Sigmoid colon (tissue), 6 donors: ENCODE measurements at regions not wholly inside any gene's neighbourhood (a gene's known extent, or its start where the extent isn't known, plus 50 kb on each side); places are given as distances from the start of the nearest gene placed in this dataset.
"Not testable (repeated sequence)": the region's sequence is repeated elsewhere in the genome, so short reads cannot be mapped to it uniquely, and the experiment has no call there.

Experiments used
- DNase-seq: peaks from one replicate; pipeline ENCODE4 v3.0.0-alpha.2; 2019
- H3K27ac ChIP-seq, 4 donors: fragments of 200-600 bp; sonication (generic); one replicate each; pipeline ENCODE4 v1.5.1; 2016 to 2019; ENCODE audit warnings: mild to moderate bottlenecking in 1 of 4
- H3K27me3 ChIP-seq, 3 donors: fragments of 200-600 bp; sonication (generic); one replicate each; pipeline ENCODE4 v1.5.1; 2019; ENCODE audit warnings: mild to moderate bottlenecking in 1 of 3
- H3K36me3 ChIP-seq, 4 donors: fragments of 200-600 bp; sonication (generic); one replicate each; pipeline ENCODE4 v1.5.1; 2016 to 2019
- H3K4me1 ChIP-seq, 4 donors: fragments of 200-600 bp; sonication (generic); one replicate each; pipeline ENCODE4 v1.5.1; 2017 to 2019
- H3K4me3 ChIP-seq, 4 donors: fragments of 200-600 bp; sonication (generic); one replicate each; pipeline ENCODE4 v1.5.1; 2017 to 2019; ENCODE audit warnings: mild to moderate bottlenecking in 2 of 4, moderate library complexity in 1 of 4
- H3K9me3 ChIP-seq, 4 donors: fragments of 200-600 bp in 3 of 4; sonication (generic) in 3 of 4; one replicate each; pipeline versions ENCODE4 v1.5.1 to v1.6.1; 2013 to 2019
- CTCF ChIP-seq, 4 experiments: fragments of 450-650 bp in 3 of 4; fragments of 200-600 bp in 1 of 4; IDR thresholded peaks; one replicate each; pipeline ENCODE4 v1.5.1; 2016 to 2019; ENCODE audit warnings: antibody characterized with exemption in 4 of 4, mild to moderate bottlenecking in 3 of 4, moderate library complexity in 2 of 4
- EP300 ChIP-seq, 4 donors: sonication (generic); formaldehyde crosslinking; IDR thresholded peaks; one replicate each; pipeline ENCODE4 v1.6.1; 2017; ENCODE audit warnings: antibody characterized with exemption in 4 of 4
- POLR2A ChIP-seq, 2 donors: fragments of 450-650 bp; IDR thresholded peaks; one replicate each; pipeline ENCODE4 v1.6.1; 2016; ENCODE audit warnings: antibody characterized with exemption in 2 of 2, mild to moderate bottlenecking in 2 of 2, moderate library complexity in 2 of 2
- POLR2AphosphoS5 ChIP-seq, 4 donors: sonication (generic); formaldehyde crosslinking; IDR thresholded peaks; one replicate each; pipeline ENCODE4 v1.6.1; 2017; ENCODE audit warnings: antibody characterized with exemption in 4 of 4
- WGBS, 2 donors: extraction: QIAGEN DNeasy Blood & Tissue Kit; methylation state at CpG; one replicate each; pipeline ENCODE4 v1.1.7; 2013; 5-methylcytosine and 5-hydroxymethylcytosine counted together
- intact Hi-C: fragments of 100-400 bp; cut with DNase I; formaldehyde crosslinking; loops from one replicate; pipeline ENCODE4 v1.15.1; 2023
- donor health status: healthy with polysubstance abuse.
- donor health status: healthy.

- intact Hi-C loops = no loop called here
- Histone ChIP-seq H3K27ac (no peak overlapping the region), H3K4me3 (no peak overlapping the region), H3K36me3 (no peaks in the 10 kb centered on the region), H3K4me1 (no peaks in the 10 kb centered on the region), H3K27me3 (no peaks in the 10 kb centered on the region), H3K9me3 (no peaks in the 10 kb centered on the region)
- TF ChIP-seq CTCF (IDR thresholded peaks at IDR 0.05) (no peak), EP300 (IDR thresholded peaks at IDR 0.05) (no peak), POLR2A (IDR thresholded peaks at IDR 0.05) (no peak), POLR2AphosphoS5 (IDR thresholded peaks at IDR 0.05) (no peak)
- no peak for DNase-seq
- 80 to 82% methylated on average over 4 of the region's 4 CpGs for WGBS, 2 donors
Measured at GRCh38 chr21:14615359-14615974, 69.4 kb upstream of the SAMSN1 start.

- no peak overlapping the region for H3K4me3 ChIP-seq
- no peaks in the 10 kb centered on the region for H3K36me3 ChIP-seq
- H3K4me1 ChIP-seq = no peaks in the 10 kb centered on the region
- intact Hi-C loops = no loop called here
- no peak for DNase-seq
- H3K9me3 ChIP-seq = no peaks in the 10 kb centered on the region
- no peak for TF ChIP-seq POLR2AphosphoS5 (IDR thresholded peaks at IDR 0.05)
- H3K27ac ChIP-seq = no peak overlapping the region
- 70 to 86% methylated on average over 3 of the region's 3 CpGs for WGBS, 2 donors
- H3K27me3 ChIP-seq = no peaks in the 10 kb centered on the region
Measured at GRCh38 chr21:14614287-14614686, 68.2 kb upstream of the SAMSN1 start.

- Histone ChIP-seq H3K36me3 (no peaks in the 10 kb centered on the region), H3K27ac (no peak overlapping the region), H3K4me3 (no peak overlapping the region), H3K27me3 (no peaks in the 10 kb centered on the region), H3K9me3 (no peaks in the 10 kb centered on the region), H3K4me1 (no peaks in the 10 kb centered on the region)
- intact Hi-C loops = no loop called here
- no peak for DNase-seq
- 80% methylated on average over 1 of the region's 1 CpG for WGBS, 2 donors
- no peak for TF ChIP-seq POLR2A (IDR thresholded peaks at IDR 0.05)
- no peak for TF ChIP-seq POLR2AphosphoS5 (IDR thresholded peaks at IDR 0.05)
- no peak for TF ChIP-seq EP300 (IDR thresholded peaks at IDR 0.05)
- TF ChIP-seq CTCF (IDR thresholded peaks at IDR 0.05) = no peak
Measured at GRCh38 chr21:14613486-14614224, 67.5 kb upstream of the SAMSN1 start.

GRCh38 chr21:14610119-14610518 is 64.0 kb upstream of the SAMSN1 start:
- H3K4me1 ChIP-seq, DNase-seq, intact Hi-C loops, H3K27me3 ChIP-seq, H3K4me3 ChIP-seq, H3K36me3 ChIP-seq, H3K9me3 ChIP-seq, H3K27ac ChIP-seq: not testable (repeated sequence)
- WGBS, 2 donors = 93% methylated on average over 6 of the region's 6 CpGs

GRCh38 chr21:14609274-14609673 is 63.2 kb upstream of the SAMSN1 start:
- intact Hi-C loops = no loop called here
- no peak for TF ChIP-seq EP300 (IDR thresholded peaks at IDR 0.05)
- no peak for TF ChIP-seq POLR2A (IDR thresholded peaks at IDR 0.05)
- no peak for TF ChIP-seq CTCF (IDR thresholded peaks at IDR 0.05)
- no peak for TF ChIP-seq POLR2AphosphoS5 (IDR thresholded peaks at IDR 0.05)
- no peak overlapping the region for H3K4me3 ChIP-seq
- DNase-seq = no peak
- no peaks in the 10 kb centered on the region for H3K27me3 ChIP-seq
- no peaks in the 10 kb centered on the region for H3K4me1 ChIP-seq
- H3K27ac ChIP-seq = no peak overlapping the region
- no peaks in the 10 kb centered on the region for H3K36me3 ChIP-seq
- H3K9me3 ChIP-seq = no peaks in the 10 kb centered on the region

GRCh38 chr21:14607262-14607661 is 61.1 kb upstream of the SAMSN1 start:
- WGBS, 2 donors = 92 to 94% methylated on average over 2 of the region's 2 CpGs

More at GRCh38 chr21:14607262-14607661, 61.1 kb upstream of the SAMSN1 start:
- no peaks in the 10 kb centered on the region for H3K27me3 ChIP-seq
- no peak overlapping the region for H3K4me3 ChIP-seq
- no peaks in the 10 kb centered on the region for H3K9me3 ChIP-seq
- peaks cover 0 to 7% (median 0%) of the 10 kb centered on the region in 4 donors for H3K4me1 ChIP-seq
- H3K27ac ChIP-seq = no peak overlapping the region
- TF ChIP-seq CTCF (IDR thresholded peaks at IDR 0.05) = no peak
- no peak for TF ChIP-seq POLR2AphosphoS5 (IDR thresholded peaks at IDR 0.05)
- no peak for TF ChIP-seq POLR2A (IDR thresholded peaks at IDR 0.05)
- no peak for TF ChIP-seq EP300 (IDR thresholded peaks at IDR 0.05)
- H3K36me3 ChIP-seq = no peaks in the 10 kb centered on the region
- DNase-seq = no peak
- intact Hi-C loops = no loop called here
